ENCODE measurements at regions not wholly inside any gene's neighbourhood (a gene's known extent, or its start where the extent isn't known, plus 50 kb on each side); places are given as distances from the start of the nearest gene placed in this dataset.
"Not testable (repeated sequence)": the region's sequence is repeated elsewhere in the genome, so short reads cannot be mapped to it uniquely, and the experiment has no call there.

- DNase-seq (ENCODE audit: low spot score) = peak; percentile 70
Measured at GRCh38 chr21:28008245-28008644, 984.4 kb downstream of the LTN1 start.

DNA sequence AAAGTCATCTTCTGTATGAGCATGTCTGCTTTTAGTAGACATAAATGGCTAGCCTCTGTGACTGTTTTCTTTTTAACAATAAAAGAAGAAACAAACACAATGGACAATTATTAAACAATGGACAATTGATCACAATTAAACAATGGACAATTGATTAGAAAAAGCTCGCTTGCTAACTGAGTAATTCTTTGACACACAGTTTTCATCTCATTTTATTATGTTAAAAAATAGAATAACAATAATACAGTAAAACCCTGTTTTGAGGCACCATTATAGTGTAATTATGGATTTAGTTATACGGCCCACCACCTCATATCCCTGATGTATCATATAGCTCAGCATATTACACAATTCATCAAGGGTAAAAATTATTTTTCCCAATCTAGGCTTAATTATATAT lies 989.0 kb downstream of the LTN1 start:
- DNase-seq (ENCODE audit: low spot score) = not testable (repeated sequence)

DNA sequence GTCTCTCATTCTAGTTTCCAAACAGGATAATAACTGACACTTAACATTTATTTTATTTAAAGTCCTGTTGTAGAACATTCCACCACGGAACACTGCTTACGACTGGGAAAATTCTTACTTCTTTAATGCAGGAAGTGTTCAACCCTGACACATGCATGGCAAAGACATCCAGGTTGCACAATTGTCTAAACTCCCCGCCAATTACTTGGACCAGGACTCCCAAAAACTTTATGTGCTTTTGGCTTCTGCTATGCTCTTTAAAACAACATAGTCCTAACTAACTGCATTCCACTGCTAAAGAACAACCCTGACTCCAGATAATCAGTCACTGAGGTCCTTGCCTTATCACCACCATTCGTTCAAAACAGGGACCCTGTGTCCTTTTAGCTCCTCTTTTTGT lies 995.8 kb downstream of the LTN1 start:
- not testable (repeated sequence) for DNase-seq (ENCODE audit: low spot score)

- DNase-seq (ENCODE audit: low spot score) = not testable (repeated sequence)
Measured at GRCh38 chr21:27984663-27985325, 1007.9 kb downstream of the LTN1 start.

DNA sequence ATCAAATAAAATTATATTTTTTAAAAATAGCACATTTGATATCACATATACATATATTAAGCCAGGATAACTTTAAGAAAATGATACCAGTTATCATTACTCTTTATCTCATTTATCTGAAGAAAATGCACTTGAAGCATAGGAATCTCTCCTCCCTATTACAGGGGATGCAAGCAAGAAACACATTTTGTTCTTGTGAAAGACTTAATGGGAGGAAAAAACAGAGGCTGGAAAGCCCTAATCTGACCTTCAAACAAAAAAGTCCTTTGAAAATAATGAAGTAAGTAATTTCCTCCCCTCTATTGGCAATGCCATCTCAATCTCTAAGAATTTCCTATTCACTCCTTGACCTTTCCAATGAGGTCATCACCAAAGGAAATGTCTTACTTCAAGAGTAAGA lies 1012.6 kb upstream of the ADAMTS5 start:
- not testable (repeated sequence) for DNase-seq (ENCODE audit: low spot score)

DNA sequence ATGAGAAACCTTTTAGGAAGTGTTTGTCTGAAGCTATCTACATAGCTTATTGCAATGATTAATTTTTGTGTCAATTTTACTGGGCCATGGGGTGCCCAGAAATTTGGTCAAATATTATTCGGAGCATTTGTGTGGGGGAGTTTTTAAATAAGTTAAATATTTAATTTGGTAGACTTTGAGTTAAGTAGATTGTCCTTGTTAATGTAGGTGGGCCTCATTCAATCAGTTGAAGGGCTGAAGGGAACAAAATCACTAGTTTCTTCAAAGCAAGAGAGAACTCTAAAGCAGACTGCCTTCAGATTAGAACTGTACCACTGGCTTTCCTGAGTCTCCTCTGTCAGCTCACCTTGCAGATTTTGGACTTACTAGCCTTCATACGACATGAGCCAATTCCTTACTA lies 1008.6 kb upstream of the ADAMTS5 start:
- DNase-seq (ENCODE audit: low spot score) = no peak

GRCh38 chr21:27974152-27974551 lies 1007.3 kb upstream of the ADAMTS5 start:
- DNase-seq (ENCODE audit: low spot score) = not testable (repeated sequence)

- not testable (repeated sequence) for DNase-seq (ENCODE audit: low spot score)
Measured at GRCh38 chr21:27968240-27968639, 1001.4 kb upstream of the ADAMTS5 start.

GRCh38 chr21:27954543-27955165 lies 987.8 kb upstream of the ADAMTS5 start:
- DNase-seq (ENCODE audit: low spot score) = peak; percentile 7

DNA sequence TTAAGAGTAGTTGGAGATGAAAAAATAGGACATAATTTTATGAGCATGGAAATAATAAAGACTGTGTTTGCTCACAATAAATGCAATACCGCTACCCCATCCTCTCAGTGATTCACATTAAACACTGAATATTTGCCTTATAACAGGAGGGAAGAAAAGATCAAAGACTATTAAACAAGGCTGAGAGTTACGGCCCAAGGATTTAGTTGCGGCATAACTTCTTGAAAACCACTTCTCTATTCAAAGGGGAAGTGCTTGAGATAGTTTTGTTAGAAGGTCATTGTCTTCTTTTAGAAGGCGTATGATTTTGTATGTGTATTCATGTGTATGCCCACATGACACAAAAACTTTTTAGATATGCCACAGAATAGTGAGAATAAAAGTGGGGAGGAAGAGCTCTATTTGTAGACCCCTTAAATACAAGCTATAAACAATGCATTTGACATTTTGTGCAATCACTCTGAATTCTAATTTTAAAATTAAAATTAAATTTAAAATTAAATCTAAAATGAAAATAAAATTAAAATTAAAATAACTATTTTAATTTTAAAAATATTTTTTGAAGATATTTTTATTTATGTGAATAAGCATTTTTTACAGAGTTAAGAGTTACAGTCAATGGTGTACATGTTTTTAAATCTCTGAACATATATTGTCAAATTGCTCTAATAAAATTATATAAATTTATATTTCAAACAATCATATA lies 986.6 kb upstream of the ADAMTS5 start:
- DNase-seq (ENCODE audit: low spot score) = no peak

- DNase-seq (ENCODE audit: low spot score) = not testable (repeated sequence)
Measured at GRCh38 chr21:27949093-27949492, 982.2 kb upstream of the ADAMTS5 start.

DNA sequence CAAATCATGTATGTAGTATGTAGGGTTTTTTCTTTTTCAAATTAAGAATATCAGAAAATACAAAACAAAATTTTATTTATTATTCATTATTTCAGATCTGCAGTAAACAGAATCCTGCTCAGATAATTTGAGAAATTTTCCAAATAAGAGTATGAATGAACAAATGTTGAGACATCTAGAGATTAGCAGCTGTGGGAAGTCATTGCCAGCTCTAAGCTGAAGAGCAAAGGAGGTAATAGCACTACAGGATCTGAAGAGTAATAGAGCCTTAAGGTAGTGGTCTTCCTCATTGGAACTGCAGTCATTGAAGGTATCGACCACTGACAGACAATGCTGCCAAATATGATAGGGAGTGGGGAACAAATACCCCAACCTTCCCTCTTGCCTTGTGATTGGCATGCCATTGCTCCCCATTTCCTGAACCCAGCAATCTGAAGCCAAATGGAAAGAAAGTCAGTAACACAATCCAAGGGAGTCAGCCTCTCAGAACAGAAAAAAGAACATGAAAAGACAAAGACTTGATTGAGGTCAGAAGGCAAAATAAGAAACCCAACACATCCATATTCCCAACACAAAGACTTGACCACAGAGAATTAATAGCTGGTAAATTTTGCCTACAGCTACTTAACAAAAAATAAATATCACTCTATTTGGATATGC lies 963.4 kb upstream of the ADAMTS5 start:
- DNase-seq (ENCODE audit: low spot score) = not testable (repeated sequence)

DNA sequence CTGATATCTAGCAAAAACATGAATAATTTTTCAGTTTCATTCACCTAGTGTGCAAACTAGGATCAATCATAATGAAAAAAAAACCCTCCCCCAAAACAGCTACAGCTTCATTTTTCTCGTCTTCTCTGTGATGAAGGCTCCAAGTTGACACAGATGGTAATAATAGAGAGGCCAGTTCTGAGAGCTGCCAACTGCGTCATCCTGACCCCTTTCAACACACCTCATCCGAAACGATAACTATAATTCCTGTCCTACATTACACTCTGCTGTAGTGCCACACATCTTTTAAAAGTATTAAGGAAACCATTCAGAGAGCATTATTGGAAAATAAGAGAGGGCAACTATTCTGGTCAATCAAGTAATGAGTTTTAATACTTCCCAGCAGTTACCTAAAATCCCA lies 962.3 kb upstream of the ADAMTS5 start:
- DNase-seq (ENCODE audit: low spot score) = not testable (repeated sequence)

- not testable (repeated sequence) for DNase-seq (ENCODE audit: low spot score)
Measured at GRCh38 chr21:27928534-27929115, 961.7 kb upstream of the ADAMTS5 start.

- not testable (repeated sequence) for DNase-seq (ENCODE audit: low spot score)
Measured at GRCh38 chr21:27921421-27921820, 954.5 kb upstream of the ADAMTS5 start.

GRCh38 chr21:27917966-27918365 lies 951.1 kb upstream of the ADAMTS5 start:
- DNase-seq (ENCODE audit: low spot score) = not testable (repeated sequence)

GRCh38 chr21:27916326-27916725 lies 949.4 kb upstream of the ADAMTS5 start:
- DNase-seq (ENCODE audit: low spot score) = not testable (repeated sequence)

GRCh38 chr21:27912133-27912532 lies 945.2 kb upstream of the ADAMTS5 start:
- DNase-seq (ENCODE audit: low spot score) = not testable (repeated sequence)

DNA sequence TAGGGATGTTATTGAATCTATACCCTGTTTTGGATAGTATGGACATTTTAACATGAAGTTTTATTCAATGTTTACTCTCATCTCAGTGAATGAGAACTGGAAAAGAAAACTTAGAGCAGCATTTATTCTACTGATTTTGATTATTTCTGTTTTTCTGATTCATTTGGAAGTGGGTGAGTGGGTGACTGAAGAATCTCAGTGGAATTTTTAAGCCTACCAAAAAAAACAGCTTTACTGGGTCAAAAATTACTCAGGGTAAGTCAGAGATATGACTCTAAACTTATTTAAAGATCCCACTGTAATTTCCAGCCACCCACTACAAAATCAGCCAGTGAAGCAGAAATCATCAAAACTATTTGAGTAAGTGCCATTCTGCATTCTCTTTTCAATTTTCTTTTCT lies 942.6 kb upstream of the ADAMTS5 start:
- not testable (repeated sequence) for DNase-seq (ENCODE audit: low spot score)

DNA sequence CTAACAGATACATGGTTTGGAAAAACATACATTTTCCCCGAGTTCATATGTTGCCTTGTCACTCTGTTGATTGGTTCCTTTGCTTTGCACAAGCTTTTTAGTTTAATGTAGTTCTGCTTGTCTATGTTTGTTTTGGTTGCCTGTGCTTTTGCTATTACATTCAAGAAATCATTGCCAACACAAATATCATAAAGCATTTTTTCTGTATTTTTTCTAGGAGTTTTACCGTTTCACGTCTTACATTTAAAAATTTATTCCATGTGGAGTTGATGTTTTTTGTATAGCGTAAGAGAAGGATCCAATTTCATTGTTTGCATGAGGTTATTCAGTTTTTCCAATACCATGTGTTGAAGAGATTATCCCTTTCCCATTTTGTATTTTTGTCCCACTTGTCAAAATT lies 941.9 kb upstream of the ADAMTS5 start:
- not testable (repeated sequence) for DNase-seq (ENCODE audit: low spot score)

- not testable (repeated sequence) for DNase-seq (ENCODE audit: low spot score)
Measured at GRCh38 chr21:27902904-27903303, 936.0 kb upstream of the ADAMTS5 start.

GRCh38 chr21:27893619-27894018 lies 926.7 kb upstream of the ADAMTS5 start:
- DNase-seq (ENCODE audit: low spot score) = not testable (repeated sequence)

All from cerebellar cortex (tissue), 1 donor.